ENCODE measurements at regions not wholly inside any gene's neighbourhood (a gene's known extent, or its start where the extent isn't known, plus 50 kb on each side); places are given as distances from the start of the nearest gene placed in this dataset.

- no peak overlapping the region for H3K27ac ChIP-seq
- no peaks in the 10 kb centered on the region for H3K9me3 ChIP-seq (ENCODE audit: low read depth, low read length)
- no peak for DNase-seq (ENCODE audit: low read depth, low spot score)
- no peaks in the 10 kb centered on the region for H3K36me3 ChIP-seq (ENCODE audit: insufficient read depth, low read length)
- no peak overlapping the region for H3K9ac ChIP-seq (ENCODE audit: insufficient read length)
- no peak overlapping the region for H3K4me3 ChIP-seq
- TF ChIP-seq FOXP2 (optimal IDR thresholded peaks at IDR 0.05; ENCODE audit: control extremely low read depth, extremely low read length, insufficient read depth) (no peak), EZH2 (IDR thresholded peaks at IDR 0.05) (no peak), POLR2AphosphoS5 (IDR thresholded peaks at IDR 0.05; ENCODE audit: borderline replicate concordance, low read depth, low read length) (no peak)
These were observed 333.1 kb upstream of the NUDT12 start for GRCh38 chr5:103895738-103896137.

- Histone ChIP-seq H3K9me3 (ENCODE audit: low read depth, low read length) (no peaks in the 10 kb centered on the region), H3K27ac (peak overlapping the region; percentile 62), H3K36me3 (ENCODE audit: insufficient read depth, low read length) (no peaks in the 10 kb centered on the region), H3K9ac (ENCODE audit: insufficient read length) (no peak overlapping the region), H3K4me3 (no peak overlapping the region)
- no peak for DNase-seq (ENCODE audit: low read depth, low spot score)
- no peak for TF ChIP-seq POLR2AphosphoS5 (IDR thresholded peaks at IDR 0.05; ENCODE audit: borderline replicate concordance, low read depth, low read length)
- no peak for TF ChIP-seq EZH2 (IDR thresholded peaks at IDR 0.05)
- TF ChIP-seq FOXP2 (optimal IDR thresholded peaks at IDR 0.05; ENCODE audit: control extremely low read depth, extremely low read length, insufficient read depth): no peak
These were observed 332.3 kb upstream of the NUDT12 start for GRCh38 chr5:103894882-103895281.

GRCh38 chr5:103891151-103891550 lies 328.6 kb upstream of the NUDT12 start:
- H3K27ac ChIP-seq: no peak overlapping the region
- no peak overlapping the region for H3K9ac ChIP-seq (ENCODE audit: insufficient read length)
- H3K4me3 ChIP-seq: no peak overlapping the region
- DNase-seq (ENCODE audit: low read depth, low spot score): no peak
- TF ChIP-seq EZH2 (IDR thresholded peaks at IDR 0.05): no peak
- TF ChIP-seq FOXP2 (optimal IDR thresholded peaks at IDR 0.05; ENCODE audit: control extremely low read depth, extremely low read length, insufficient read depth): no peak
- H3K36me3 ChIP-seq (ENCODE audit: insufficient read depth, low read length): no peaks in the 10 kb centered on the region
- H3K9me3 ChIP-seq (ENCODE audit: low read depth, low read length): no peaks in the 10 kb centered on the region

DNA sequence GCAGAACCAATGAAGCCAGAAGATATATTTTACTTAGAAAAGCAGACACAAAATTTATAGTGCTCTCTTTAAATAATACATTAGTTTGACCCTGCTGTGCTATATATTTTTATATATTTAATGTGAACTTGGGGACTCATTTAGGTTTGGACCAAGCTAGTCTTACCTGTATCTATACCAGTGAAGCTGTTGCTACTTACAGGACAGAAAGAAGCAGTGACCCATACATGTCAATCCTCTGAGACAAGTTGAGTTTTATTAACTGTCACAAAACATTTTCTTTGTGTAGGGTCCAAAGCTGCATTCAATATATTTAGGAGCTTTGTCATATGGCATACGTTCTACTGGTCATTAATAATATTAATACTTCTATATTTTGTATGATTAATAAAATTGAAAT lies 327.7 kb upstream of the NUDT12 start:
- no peak for DNase-seq (ENCODE audit: low read depth, low spot score)
- TF ChIP-seq EZH2 (IDR thresholded peaks at IDR 0.05): no peak
- TF ChIP-seq POLR2AphosphoS5 (IDR thresholded peaks at IDR 0.05; ENCODE audit: borderline replicate concordance, low read depth, low read length): no peak
- no peak for TF ChIP-seq FOXP2 (optimal IDR thresholded peaks at IDR 0.05; ENCODE audit: control extremely low read depth, extremely low read length, insufficient read depth)
- Histone ChIP-seq H3K9me3 (ENCODE audit: low read depth, low read length) (no peaks in the 10 kb centered on the region), H3K4me3 (no peak overlapping the region), H3K27ac (no peak overlapping the region), H3K9ac (ENCODE audit: insufficient read length) (no peak overlapping the region), H3K36me3 (ENCODE audit: insufficient read depth, low read length) (no peaks in the 10 kb centered on the region)

GRCh38 chr5:103889500-103890209 lies 327.1 kb upstream of the NUDT12 start:
- no peak for TF ChIP-seq FOXP2 (optimal IDR thresholded peaks at IDR 0.05; ENCODE audit: control extremely low read depth, extremely low read length, insufficient read depth)
- no peak for TF ChIP-seq EZH2 (IDR thresholded peaks at IDR 0.05)
- no peak for TF ChIP-seq POLR2AphosphoS5 (IDR thresholded peaks at IDR 0.05; ENCODE audit: borderline replicate concordance, low read depth, low read length)
- Histone ChIP-seq H3K9me3 (ENCODE audit: low read depth, low read length) (no peaks in the 10 kb centered on the region), H3K36me3 (ENCODE audit: insufficient read depth, low read length) (no peaks in the 10 kb centered on the region), H3K4me3 (no peak overlapping the region), H3K27ac (no peak overlapping the region), H3K9ac (ENCODE audit: insufficient read length) (no peak overlapping the region)
- DNase-seq (ENCODE audit: low read depth, low spot score): no peak

GRCh38 chr5:103886826-103887225 lies 324.2 kb upstream of the NUDT12 start:
- H3K36me3 ChIP-seq (ENCODE audit: insufficient read depth, low read length): no peaks in the 10 kb centered on the region
- H3K4me3 ChIP-seq: no peak overlapping the region
- H3K27ac ChIP-seq: no peak overlapping the region
- no peak for DNase-seq (ENCODE audit: low read depth, low spot score)
- TF ChIP-seq POLR2AphosphoS5 (IDR thresholded peaks at IDR 0.05; ENCODE audit: borderline replicate concordance, low read depth, low read length): no peak
- no peak for TF ChIP-seq FOXP2 (optimal IDR thresholded peaks at IDR 0.05; ENCODE audit: control extremely low read depth, extremely low read length, insufficient read depth)
- no peak for TF ChIP-seq EZH2 (IDR thresholded peaks at IDR 0.05)
- no peaks in the 10 kb centered on the region for H3K9me3 ChIP-seq (ENCODE audit: low read depth, low read length)
- no peak overlapping the region for H3K9ac ChIP-seq (ENCODE audit: insufficient read length)

- Histone ChIP-seq H3K4me3 (no peak overlapping the region), H3K9me3 (ENCODE audit: low read depth, low read length) (no peaks in the 10 kb centered on the region), H3K36me3 (ENCODE audit: insufficient read depth, low read length) (no peaks in the 10 kb centered on the region), H3K27ac (no peak overlapping the region), H3K9ac (ENCODE audit: insufficient read length) (no peak overlapping the region)
- no peak for TF ChIP-seq EZH2 (IDR thresholded peaks at IDR 0.05)
- TF ChIP-seq FOXP2 (optimal IDR thresholded peaks at IDR 0.05; ENCODE audit: control extremely low read depth, extremely low read length, insufficient read depth): no peak
- no peak for TF ChIP-seq POLR2AphosphoS5 (IDR thresholded peaks at IDR 0.05; ENCODE audit: borderline replicate concordance, low read depth, low read length)
- DNase-seq (ENCODE audit: low read depth, low spot score): no peak
These were observed 320.6 kb upstream of the NUDT12 start for GRCh38 chr5:103883143-103883542.

DNA sequence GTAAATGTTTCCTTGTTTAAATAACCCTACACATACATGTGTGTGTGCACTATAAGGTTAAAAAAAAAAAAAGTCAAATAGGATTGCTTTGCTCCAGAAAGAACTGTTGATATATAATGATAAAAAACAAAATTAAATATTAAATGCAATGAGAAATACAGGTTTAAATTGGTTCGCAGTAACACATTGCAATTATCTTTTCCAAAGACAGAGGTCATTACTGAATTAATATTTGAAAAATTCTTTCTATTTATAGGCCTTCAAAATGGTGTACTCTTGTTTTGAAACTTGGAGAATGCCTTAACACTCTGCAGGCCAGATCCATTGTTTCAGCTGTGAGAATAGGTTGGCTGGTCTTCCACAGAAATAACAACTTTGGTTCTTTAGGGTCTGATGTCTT lies 319.0 kb upstream of the NUDT12 start:
- Histone ChIP-seq H3K27ac (no peak overlapping the region), H3K36me3 (ENCODE audit: insufficient read depth, low read length) (no peaks in the 10 kb centered on the region), H3K9ac (ENCODE audit: insufficient read length) (no peak overlapping the region), H3K4me3 (no peak overlapping the region), H3K9me3 (ENCODE audit: low read depth, low read length) (no peaks in the 10 kb centered on the region)
- DNase-seq (ENCODE audit: low read depth, low spot score): no peak
- TF ChIP-seq FOXP2 (optimal IDR thresholded peaks at IDR 0.05; ENCODE audit: control extremely low read depth, extremely low read length, insufficient read depth) (no peak), EZH2 (IDR thresholded peaks at IDR 0.05) (no peak), POLR2AphosphoS5 (IDR thresholded peaks at IDR 0.05; ENCODE audit: borderline replicate concordance, low read depth, low read length) (no peak)

All from SK-N-MC (cell line).